Stimulated activated CD8-positive, alpha-beta memory T cell treated with anti-CD3 and anti-CD28 coated beads, Interleukin-7, amount 100 ng/mL, for 48 hours (primary cell): ENCODE measurements at regions not wholly inside any gene's neighbourhood (a gene's known extent, or its start where the extent isn't known, plus 50 kb on each side); places are given as distances from the start of the nearest gene placed in this dataset.
A peak's percentile ranks its signal among the peaks of the same experiment; 100 is the strongest.
"Not testable (repeated sequence)": the region's sequence is repeated elsewhere in the genome, so short reads cannot be mapped to it uniquely, and the experiment has no call there.

Experiments
- DNase-seq, 2 donors: peaks; one replicate each; pipeline ENCODE4 v3.0.0-alpha.2; 2020; ENCODE audit warnings: low read depth in 1 of 2; ENCODE audit errors: extremely low read depth in 1 of 2

DNA sequence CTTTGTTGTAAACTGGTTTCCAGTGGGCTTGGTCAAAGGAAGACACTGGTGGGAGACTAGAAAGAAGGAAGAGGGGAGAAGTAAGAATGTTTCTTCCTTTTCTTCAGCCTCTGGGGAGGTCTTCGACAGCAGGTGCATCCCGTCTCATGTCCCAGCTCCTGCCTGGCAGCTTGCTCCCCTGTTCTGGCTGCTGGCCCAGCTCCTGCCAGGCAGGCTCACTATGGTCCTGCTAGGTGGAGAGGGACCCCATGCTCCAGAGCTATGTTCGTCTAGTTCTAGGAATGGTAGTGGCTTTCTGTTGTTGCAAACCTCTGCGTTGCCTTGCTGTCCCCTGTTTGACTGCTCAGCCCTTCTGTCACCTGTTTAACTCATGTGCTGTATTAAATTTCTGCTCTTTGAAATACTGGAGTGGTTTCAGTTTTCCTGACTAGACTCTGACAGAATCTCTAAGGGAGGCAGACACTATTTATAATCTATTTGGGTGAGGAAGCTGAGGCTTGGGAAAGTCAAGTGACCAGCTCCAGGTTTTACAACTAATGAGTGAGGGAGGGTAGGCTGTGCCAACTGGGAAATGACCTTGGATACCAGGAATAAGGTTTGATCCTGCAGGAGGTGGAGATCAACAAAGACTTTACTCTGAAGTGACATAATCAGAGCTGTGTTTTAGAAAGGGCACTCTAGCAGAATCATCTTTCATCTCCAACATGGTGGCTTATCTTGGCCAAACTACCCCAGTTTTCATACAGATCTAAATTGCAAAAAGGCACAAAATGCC, 94.7 kb upstream of the DDHD1 start:
- DNase-seq = no peak

DNA sequence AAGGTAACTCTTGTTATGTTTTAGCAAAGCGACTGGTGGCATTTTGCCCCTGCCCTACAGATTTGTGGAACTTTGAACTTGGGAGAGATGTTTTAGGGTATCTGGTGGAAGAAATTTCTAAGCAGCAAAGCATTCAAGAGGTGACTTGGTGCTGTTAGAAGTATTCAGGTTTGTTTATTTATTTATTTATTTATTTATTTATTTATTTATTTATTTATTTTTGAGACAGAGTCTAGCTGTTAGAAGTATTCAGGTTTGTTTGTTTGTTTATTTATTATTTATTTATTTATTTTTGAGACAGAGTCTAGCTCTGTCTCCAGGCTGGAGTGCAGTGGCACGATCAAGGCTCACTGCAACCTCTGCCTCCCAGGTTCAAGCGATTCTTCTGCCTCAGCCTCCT, 89.8 kb upstream of the DDHD1 start:
- DNase-seq = not testable (repeated sequence)

DNA sequence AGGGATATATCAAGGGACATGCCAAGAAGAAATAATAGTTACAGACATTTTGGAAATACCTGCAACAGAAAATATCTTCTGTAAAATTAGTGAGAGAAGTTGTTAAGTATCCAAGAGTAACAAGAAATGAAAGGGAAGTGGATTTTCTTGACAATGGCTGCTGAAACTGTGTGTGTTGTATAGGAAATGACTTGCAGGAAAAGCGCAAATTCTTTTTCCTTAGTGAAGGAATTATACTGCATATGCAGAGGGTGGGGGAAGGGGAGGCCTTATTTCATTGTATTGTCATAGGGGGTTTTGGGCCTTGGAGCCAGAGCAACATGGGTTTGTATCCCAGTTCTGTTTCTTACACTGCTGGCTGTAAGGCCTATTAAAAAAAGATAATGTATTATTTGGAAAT, 84.4 kb upstream of the DDHD1 start:
- DNase-seq = no peak

DNA sequence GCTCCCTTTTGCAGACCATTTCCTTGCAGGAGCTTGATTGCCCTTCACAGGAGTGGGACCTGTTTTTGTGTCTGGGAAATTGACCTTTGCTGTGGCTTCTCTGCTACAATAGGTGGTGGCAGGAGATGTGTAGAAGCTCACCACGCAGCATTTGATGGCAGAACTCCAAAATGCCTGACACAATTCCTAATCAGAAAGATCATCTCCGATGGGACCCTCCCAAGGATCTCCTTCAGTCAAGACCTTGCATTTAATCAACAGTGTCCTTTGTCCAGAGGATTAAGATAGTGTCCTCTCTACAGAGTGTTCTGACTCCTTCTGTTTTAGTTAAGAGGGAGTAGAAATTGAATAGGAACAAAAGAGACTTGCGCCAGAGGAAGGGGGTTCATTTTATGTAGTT, 83.6 kb upstream of the DDHD1 start:
- no peak for DNase-seq

DNA sequence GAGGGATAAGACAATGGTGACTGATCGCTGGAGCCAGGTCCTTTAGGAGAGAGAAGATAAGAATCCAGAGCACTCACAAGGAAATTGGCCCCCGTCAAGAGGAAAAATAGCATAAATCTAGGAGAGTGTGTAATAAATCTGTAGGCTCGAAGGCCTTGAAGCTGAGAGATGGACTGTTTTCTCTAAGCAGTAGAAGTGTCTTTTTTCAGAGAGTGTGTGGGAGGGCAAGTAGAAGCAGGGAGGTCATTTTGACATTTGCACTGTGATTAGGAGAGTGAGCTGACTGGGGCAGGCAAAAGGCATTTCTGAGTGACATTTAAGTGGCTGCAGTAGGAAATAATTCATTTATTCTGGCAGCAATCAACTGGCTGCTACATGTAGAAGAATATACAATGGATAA, 78.0 kb upstream of the DDHD1 start:
- DNase-seq = no peak

DNA sequence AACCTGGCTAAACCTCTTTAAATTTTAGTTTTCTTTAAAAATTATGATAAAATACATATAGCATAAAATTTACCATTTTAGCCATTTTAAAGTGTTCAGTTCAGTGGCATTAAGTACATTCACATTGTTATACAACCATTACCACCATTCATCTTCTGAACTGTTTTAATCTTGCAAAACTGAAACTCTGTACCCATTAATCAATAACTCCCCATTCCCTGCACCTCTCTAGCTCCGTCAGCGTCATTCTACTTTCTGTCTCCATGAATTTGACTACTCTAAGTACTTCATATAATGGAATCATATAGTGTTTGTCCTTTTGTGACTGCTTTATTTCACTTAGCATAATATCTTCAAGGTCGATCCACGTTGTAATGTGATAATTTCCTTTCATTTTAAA, 75.8 kb upstream of the DDHD1 start:
- DNase-seq = no peak

DNA sequence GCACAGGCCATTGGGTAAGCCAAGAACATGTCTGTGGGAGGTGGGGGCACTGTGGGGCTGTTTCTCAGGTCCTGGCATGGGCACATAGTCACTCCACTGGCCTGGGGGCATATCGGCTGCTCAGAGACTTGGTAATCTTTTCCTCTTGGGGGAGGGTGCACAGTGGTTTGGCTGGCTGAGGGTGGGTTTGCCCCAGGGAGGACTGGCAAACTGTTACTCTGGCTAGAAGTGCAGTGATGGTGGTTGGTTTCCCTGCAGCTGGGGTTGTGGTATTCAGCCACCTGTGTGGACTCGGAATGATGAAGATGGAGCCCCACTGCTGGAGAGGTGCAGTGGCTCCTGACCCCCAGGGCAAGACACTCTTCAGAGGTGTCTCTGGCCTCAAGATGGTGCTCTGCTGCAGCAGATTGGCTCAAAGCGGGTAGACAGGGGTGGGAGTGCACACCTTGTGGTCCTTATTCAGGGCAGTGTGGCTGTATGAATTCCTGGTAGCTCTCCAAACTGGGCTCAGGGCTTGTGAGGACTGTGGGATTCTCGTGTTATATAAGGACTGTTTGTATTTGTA, 74.1 kb upstream of the DDHD1 start:
- DNase-seq = no peak

DNA sequence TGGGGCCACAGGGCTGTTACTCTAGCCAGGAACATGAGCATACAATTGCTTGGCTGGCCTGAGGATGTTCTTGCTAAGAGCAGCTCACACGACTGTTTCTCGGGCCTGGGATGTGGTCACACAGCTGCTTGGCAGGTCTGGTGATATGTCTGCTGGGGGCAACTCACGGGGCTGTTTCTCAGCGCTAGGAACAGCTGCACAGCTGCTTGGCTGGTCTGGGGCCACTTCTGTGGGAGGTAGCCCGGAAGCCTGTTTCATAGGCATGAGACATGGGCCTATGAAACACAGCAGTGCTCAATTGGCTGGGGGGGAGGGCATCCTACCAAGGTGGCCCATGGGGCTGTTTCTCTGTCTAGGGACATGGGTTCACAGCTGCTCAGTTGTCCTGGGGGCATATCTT, 73.4 kb upstream of the DDHD1 start:
- no peak for DNase-seq

DNA sequence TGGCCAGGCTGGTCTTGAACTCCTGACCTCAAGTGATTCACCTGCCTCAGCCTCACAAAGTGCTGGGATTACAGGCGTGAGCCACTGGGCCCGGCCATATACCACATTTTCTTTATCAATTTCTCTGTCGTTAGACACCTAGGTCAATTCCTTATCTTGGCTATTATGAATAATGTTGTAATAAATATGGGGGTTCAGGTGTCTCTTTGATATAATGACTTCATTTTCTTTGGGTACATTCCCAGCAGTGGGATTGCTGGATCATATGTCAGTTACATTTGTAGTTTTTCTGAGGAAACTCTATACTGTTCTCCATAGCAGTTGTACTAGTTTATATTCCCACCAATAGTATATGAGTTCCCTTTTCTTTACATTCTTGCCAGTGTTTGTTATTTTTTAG, 67.8 kb upstream of the DDHD1 start:
- DNase-seq = no peak

DNA sequence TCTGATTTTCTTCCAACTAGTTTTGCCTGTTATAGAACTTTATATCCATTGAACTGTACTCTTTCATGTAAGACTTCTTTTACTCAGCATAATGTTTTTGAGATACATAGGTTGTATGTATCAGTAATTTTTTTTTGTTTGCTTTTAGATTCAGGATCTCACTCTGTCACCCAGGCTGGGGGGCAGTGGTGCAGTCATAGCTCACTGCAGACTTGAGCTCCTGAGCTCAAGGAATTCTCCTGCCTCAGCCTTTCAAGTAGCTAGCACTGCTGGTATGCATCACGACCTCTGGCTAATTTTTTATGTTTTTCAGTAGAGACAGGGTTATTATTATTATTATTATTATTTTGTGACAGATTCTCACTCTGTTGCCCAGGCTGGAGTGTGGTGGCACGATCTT, 65.0 kb upstream of the DDHD1 start:
- no peak for DNase-seq

DNA sequence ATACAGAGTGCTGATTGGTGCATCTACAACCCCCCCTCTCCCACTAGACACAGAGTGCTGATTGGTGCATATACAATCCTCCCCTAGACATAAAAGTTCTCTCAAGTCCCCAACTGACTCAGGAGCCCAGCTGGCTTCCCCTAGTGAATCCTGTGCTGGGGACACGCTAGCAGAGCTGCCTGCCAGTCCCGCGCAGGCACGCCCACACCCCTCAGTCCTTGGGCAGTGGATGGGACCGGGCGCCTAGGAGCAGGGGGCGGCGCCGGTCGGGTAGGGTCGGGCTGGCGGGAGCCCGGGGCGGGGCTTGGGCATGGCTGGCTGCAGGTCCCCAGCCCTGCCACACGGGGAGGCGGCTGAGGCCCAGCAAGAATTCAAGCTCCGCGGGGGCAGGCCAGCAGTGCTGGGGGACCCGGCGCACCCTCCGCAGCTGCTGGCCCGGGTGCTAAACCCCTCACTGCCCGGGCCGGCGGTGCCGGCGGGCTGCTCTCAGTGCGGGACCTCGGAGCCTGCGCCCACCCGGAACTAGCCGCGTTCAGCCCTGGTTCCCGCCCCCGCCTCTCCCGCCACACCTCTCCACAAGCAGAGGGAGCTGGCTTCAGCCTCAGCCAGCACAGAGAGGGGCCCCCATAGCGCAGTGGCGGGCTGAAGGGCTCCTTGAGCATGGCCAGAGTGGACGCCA, 64.3 kb upstream of the DDHD1 start:
- DNase-seq = peak; percentile 71 to 73

DNA sequence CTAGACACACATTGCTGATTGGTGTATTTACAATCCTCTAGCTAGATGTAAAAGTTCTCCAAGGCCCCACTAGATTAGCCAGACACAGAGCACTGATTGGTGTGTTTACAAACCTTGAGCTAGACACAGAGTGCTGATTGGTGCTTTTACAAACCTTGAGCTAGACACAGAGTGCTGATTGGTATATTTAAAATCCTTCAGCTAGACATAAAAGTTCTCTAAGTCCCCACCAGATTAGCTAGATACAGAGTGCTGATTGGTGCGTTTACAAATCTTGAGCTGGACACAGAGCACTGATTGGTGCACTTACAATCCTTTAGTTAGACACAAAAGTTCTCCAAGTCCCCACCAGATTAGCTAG, 63.8 kb upstream of the DDHD1 start:
- DNase-seq = not testable (repeated sequence)

DNA sequence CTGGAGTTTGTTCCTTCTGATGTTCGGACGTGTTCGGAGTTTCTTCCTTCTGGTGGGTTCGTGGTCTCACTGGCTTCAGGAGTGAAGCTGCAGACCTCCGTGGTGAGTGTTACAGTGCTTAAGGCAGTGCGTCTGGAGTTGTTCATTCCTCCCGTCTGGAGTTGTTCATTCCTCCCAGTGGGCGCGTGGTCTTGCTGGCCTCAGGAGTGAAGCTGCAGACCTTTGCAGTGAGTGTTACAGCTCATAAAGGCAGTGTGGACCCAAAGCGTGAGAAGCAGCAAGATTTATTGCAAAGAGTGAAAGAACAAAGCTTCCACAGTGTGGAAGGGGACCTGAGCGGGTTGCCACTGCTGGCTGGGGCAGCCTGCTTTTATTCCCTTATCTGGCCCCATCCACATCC, 63.4 kb upstream of the DDHD1 start:
- DNase-seq = not testable (repeated sequence)

DNA sequence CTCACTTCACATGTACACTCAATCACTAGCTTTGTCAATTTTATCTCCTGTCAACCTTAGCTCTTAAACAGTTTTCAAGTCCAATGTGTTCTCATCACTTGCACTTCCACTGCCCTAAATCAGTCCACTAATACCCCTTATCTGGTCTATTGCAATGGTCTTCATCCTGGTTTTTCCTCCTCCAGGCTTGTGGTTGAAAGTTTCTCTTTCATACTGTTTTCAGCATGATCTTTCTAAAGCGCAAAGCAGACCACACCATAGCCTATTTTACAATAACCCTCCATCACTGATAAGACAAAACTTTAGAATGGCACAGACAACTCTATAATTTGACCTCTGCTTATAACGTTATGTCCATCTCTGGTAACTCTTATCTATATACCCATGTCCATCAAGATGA, 62.0 kb upstream of the DDHD1 start:
- no peak for DNase-seq

DNA sequence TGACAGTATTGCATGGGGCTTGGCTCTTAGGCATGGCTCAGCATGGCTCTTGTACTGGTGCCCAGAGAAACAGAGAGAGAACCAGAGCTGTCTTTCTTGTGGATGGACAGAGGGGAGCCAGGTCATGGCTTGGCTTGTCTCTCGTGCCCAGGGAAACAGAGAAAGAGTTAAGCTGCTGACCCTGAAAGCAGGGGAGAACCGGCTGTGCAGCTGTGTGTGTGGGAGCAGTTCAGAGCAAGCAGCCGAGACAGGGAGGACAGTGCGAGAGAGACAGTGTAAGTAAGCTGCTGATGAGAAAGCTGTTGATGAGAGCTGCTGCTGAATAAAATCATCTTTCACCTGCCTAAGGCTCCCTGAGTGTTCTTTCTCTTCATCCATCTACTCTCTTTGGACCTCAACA, 61.3 kb upstream of the DDHD1 start:
- no peak for DNase-seq

DNA sequence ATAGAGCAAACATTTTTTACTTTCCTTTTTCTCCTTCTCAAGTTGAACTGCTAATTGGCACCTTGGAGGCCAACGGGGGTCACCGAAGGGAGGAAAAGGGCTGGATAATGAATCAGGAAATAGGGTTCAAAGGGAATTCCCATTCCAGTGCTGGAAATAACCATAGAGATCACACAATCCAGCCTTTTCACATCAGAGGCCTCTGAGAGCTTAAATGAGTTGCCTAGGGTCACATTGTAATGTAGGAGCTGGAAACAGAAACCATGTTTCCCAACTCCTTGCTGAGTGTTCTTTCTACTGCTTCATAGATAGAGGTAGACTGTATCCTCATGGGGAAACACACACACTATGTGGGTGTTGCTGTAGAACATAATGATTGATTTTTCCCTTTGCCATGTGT, 60.6 kb upstream of the DDHD1 start:
- no peak for DNase-seq

DNA sequence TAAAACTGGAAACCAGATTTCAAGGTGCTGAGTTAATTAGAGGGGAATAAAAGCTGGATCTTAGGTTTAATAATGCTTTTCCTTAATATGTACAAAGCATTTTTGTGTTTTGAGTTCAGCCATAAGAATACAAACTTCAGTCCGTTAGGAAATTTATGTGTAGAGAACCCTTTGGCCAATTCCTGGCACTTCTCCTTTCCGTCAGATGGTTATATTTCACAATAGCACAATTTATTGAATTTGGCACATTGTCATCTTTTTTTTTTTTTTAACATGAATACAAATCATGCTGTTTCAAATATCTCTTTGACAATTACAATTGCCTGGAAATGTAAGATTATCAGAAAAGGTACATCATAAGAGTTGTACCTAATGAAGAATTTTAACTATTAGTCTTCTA, 56.2 kb upstream of the DDHD1 start:
- no peak for DNase-seq
